Upper lobe of left lung (tissue), 6 donors: ENCODE measurements at regions not wholly inside any gene's neighbourhood (a gene's known extent, or its start where the extent isn't known, plus 50 kb on each side); places are given as distances from the start of the nearest gene placed in this dataset.

Experiments used
- ATAC-seq, 2 donors: fragments of 200-7000 bp; cut with Tn5 transposase; one replicate each; pipeline ENCODE4 v1.9.1; 2022; ENCODE audit warnings: mild to moderate bottlenecking in 2 of 2, moderate library complexity in 2 of 2; ENCODE audit not compliant: low FRiP score in 2 of 2
- DNase-seq, 2 donors: peaks; one replicate each; pipeline ENCODE4 v3.0.0-alpha.2; 2019 to 2020
- H3K27ac ChIP-seq, 4 donors: fragments of 200-600 bp; sonication (generic); one replicate each; pipeline ENCODE4 v1.5.1; 2016 to 2019
- H3K27me3 ChIP-seq, 4 donors: fragments of 200-600 bp; sonication (generic); one replicate each; pipeline ENCODE4 v1.5.1; 2017 to 2019
- H3K36me3 ChIP-seq, 4 donors: fragments of 200-600 bp; sonication (generic); one replicate each; pipeline ENCODE4 v1.5.1; 2016 to 2019
- H3K4me1 ChIP-seq, 4 donors: fragments of 200-600 bp; sonication (generic); one replicate each; pipeline ENCODE4 v1.5.1; 2018 to 2019
- H3K4me3 ChIP-seq, 4 donors: fragments of 200-600 bp; sonication (generic); one replicate each; pipeline ENCODE4 v1.5.1; 2017 to 2019; ENCODE audit warnings: mild to moderate bottlenecking in 2 of 4, moderate library complexity in 1 of 4
- H3K9me3 ChIP-seq, 4 donors: fragments of 200-600 bp; sonication (generic); one replicate each; pipeline ENCODE4 v1.5.1; 2018 to 2019
- CTCF ChIP-seq, 6 experiments: fragments of 450-650 bp in 4 of 6; fragments of 200-600 bp in 2 of 6; sonication (generic) in 2 of 6; IDR thresholded peaks; one replicate each; pipeline ENCODE4 v1.5.1; 2016 to 2019; ENCODE audit warnings: antibody characterized with exemption in 6 of 6
- EP300 ChIP-seq, 4 donors: sonication (generic); formaldehyde crosslinking; IDR thresholded peaks; one replicate each; pipeline ENCODE4 v1.5.1; 2017; ENCODE audit warnings: antibody characterized with exemption in 4 of 4, control low read depth in 2 of 4
- POLR2A ChIP-seq, 4 donors: fragments of 450-650 bp; IDR thresholded peaks; one replicate each; pipeline ENCODE4 v1.5.1; 2016 to 2017; ENCODE audit warnings: antibody characterized with exemption in 4 of 4, mild to moderate bottlenecking in 2 of 4
- POLR2AphosphoS5 ChIP-seq, 2 donors: sonication (generic); formaldehyde crosslinking; IDR thresholded peaks; one replicate each; pipeline ENCODE4 v1.5.1; 2017; ENCODE audit warnings: antibody characterized with exemption in 2 of 2
- WGBS, 2 donors: methylation state at CpG; one replicate each; pipeline ENCODE4 v1.1.5; 2017 to 2018; 5-methylcytosine and 5-hydroxymethylcytosine counted together
- donor health status: DM: no; HTN: no; CAD: no; lungs with moderate emphysema.
- donor health status: DM: no; HTN: yes; CAD: no; lungs with severe emphysema.

- no peaks in the 10 kb centered on the region for H3K27me3 ChIP-seq
- DNase-seq (no peak), ATAC-seq (peak; percentile 20 to 23)
- H3K36me3 ChIP-seq = no peaks in the 10 kb centered on the region
- no peaks in the 10 kb centered on the region for H3K4me1 ChIP-seq
- no peak for TF ChIP-seq POLR2AphosphoS5 (IDR thresholded peaks at IDR 0.05)
- no peak for TF ChIP-seq CTCF (IDR thresholded peaks at IDR 0.05)
- TF ChIP-seq EP300 (IDR thresholded peaks at IDR 0.05) = no peak
- no peak for TF ChIP-seq POLR2A (IDR thresholded peaks at IDR 0.05)
- H3K9me3 ChIP-seq = no peaks in the 10 kb centered on the region
- 74 to 82% methylated on average over 9 to 17 of the region's 19 CpGs for WGBS, 2 donors
- no peak overlapping the region for H3K4me3 ChIP-seq
- H3K27ac ChIP-seq = no peak overlapping the region
These were observed 365.1 kb upstream of the SFSWAP start for GRCh38 chr12:131345521-131346436.

GRCh38 chr12:131346555-131347344, 364.1 kb upstream of the SFSWAP start:
- no peak overlapping the region for H3K4me3 ChIP-seq
- H3K36me3 ChIP-seq = no peaks in the 10 kb centered on the region
- DNase-seq (no peak), ATAC-seq (no peak)
- TF ChIP-seq POLR2AphosphoS5 (IDR thresholded peaks at IDR 0.05) = no peak
- no peak for TF ChIP-seq CTCF (IDR thresholded peaks at IDR 0.05)
- no peak for TF ChIP-seq EP300 (IDR thresholded peaks at IDR 0.05)
- TF ChIP-seq POLR2A (IDR thresholded peaks at IDR 0.05) = no peak
- H3K27me3 ChIP-seq = no peaks in the 10 kb centered on the region
- H3K9me3 ChIP-seq = no peaks in the 10 kb centered on the region
- H3K4me1 ChIP-seq = no peaks in the 10 kb centered on the region
- 57 to 76% methylated on average over 13 to 15 of the region's 17 CpGs for whole genome bisulfite sequencing, 2 donors
- no peak overlapping the region for H3K27ac ChIP-seq

- no peak overlapping the region for H3K27ac ChIP-seq
- no peaks in the 10 kb centered on the region for H3K36me3 ChIP-seq
- no peaks in the 10 kb centered on the region for H3K27me3 ChIP-seq
- H3K9me3 ChIP-seq = no peaks in the 10 kb centered on the region
- H3K4me3 ChIP-seq = no peak overlapping the region
- no peak for TF ChIP-seq POLR2A (IDR thresholded peaks at IDR 0.05)
- no peak for TF ChIP-seq POLR2AphosphoS5 (IDR thresholded peaks at IDR 0.05)
- TF ChIP-seq CTCF (IDR thresholded peaks at IDR 0.05) = no peak
- TF ChIP-seq EP300 (IDR thresholded peaks at IDR 0.05) = no peak
- H3K4me1 ChIP-seq = no peaks in the 10 kb centered on the region
- no peak for ATAC-seq
- DNase-seq = no peak
- 77 to 83% methylated on average over 10 to 11 of the region's 11 CpGs for WGBS, 2 donors
These were observed 363.6 kb upstream of the SFSWAP start for GRCh38 chr12:131347345-131347714.

GRCh38 chr12:131347732-131348131, 363.2 kb upstream of the SFSWAP start:
- no peaks in the 10 kb centered on the region for H3K36me3 ChIP-seq
- DNase-seq (no peak), ATAC-seq (no peak)
- no peaks in the 10 kb centered on the region for H3K27me3 ChIP-seq
- H3K4me3 ChIP-seq = no peak overlapping the region
- H3K9me3 ChIP-seq = no peaks in the 10 kb centered on the region
- H3K4me1 ChIP-seq = no peaks in the 10 kb centered on the region
- no peak for TF ChIP-seq POLR2AphosphoS5 (IDR thresholded peaks at IDR 0.05)
- TF ChIP-seq POLR2A (IDR thresholded peaks at IDR 0.05) = no peak
- TF ChIP-seq CTCF (IDR thresholded peaks at IDR 0.05) = no peak
- no peak for TF ChIP-seq EP300 (IDR thresholded peaks at IDR 0.05)
- H3K27ac ChIP-seq = no peak overlapping the region
- WGBS, 2 donors = 94 to 100% methylated on average over 3 to 7 of the region's 7 CpGs
